NCI-H146 (cell line): ENCODE measurements at regions not wholly inside any gene's neighbourhood (a gene's known extent, or its start where the extent isn't known, plus 50 kb on each side); places are given as distances from the start of the nearest gene placed in this dataset.
"Not testable (repeated sequence)": the region's sequence is repeated elsewhere in the genome, so short reads cannot be mapped to it uniquely, and the experiment has no call there.

Experiments
- DNase-seq: peaks from one replicate; lab custom pipeline; 2025; lab: John Stamatoyannopoulos, UW

DNA sequence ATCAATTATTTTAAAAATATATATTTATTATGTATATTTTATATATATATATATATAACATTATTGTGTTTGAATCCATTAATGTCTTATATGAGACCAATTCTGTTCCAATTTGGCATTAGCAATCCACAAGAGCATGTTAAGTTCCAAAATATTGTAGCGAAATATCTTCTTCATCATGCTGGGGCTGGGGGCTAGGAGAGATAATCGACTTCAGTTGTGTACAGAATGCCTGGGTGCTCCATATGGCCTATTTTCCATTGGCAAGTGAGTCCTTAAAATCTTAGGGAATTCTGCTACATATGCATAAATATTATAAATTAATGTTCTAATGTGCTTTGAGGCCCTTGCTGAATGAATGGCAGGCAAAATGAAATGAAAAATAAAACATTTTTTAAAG is 117.7 kb downstream of the PCDH7 start:
- no peak for DNase-seq

DNA sequence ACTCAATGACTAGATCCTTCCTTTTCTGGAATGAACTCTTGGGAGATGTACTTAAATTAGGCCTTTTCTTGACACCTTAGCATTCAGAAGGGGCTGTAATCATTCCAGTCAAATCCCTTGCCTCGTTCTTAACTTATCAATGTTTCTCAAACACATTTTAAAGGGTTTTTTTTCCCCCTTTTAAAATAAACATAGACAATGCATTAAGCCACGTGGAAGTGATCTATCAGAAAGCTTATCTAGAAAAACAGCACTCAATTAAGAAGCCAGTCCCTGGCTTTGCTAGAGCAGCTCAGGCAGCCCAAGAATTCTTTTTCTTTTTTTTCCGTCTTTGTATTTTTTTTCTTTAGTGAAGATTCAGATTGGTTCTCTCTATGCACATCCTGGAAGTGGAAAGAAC is 118.2 kb downstream of the PCDH7 start:
- DNase-seq, result no peak

DNA sequence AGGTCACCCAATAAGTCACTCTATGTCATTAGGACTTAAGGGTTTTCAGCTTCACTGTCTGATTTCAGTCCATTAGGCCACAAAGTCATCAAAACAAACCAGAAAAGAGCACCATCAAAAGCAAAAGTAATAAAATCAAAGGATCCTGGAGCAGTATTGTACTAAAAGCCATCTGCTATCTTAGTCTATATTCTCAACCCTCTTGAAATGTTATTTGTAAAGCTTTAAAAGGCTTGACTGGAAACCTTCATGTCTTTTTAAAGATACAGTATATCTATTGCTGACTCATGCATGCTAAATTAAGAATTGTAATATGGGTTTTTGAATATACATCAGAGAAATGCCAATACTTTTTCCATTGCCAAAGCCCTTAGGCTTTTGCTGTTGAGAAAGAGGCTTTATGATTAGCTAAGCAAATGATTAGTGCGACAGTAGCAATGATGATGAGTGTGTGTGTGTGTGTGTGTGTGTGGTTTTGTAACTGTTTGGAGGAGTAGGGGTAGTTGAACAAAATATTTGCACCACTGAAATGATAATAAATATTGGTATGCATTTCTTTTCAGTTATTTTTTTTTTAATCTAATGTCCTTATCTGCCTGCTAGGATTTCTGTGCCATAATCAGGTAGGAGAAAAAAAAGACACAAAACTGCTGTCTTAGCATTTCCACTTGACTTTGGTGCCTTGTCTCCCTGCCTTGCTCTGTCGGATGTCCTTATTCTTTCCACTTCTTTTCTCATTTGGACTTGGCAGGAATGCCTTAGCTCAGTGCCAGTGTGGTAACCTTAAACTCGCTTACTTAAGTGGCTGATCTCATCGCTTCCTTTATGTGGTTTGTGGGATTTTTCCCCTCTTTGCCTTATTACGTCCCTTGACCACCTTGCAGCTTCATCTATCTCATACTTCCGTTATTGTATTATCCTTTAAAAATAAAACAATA is 119.7 kb downstream of the PCDH7 start:
- DNase-seq, result no peak

DNA sequence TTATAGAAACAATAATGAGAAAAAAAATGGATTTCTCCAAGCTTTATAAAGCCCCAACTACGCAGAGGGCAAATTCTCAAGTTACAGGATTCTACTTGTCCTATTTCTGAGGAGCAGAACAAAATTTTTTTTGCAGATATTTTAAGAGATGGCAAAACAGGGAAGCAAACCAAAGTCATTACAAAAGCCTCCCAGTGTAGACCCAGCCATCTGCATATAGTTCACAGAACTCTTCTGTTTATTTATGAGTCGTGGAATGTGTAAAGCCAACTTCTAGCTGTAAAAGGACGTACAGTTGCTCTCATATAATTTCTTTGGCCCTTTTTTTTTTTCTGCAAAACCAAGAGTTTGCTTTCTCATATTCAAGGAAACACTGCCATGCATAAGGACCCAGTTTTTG is 120.4 kb downstream of the PCDH7 start:
- no peak for DNase-seq

DNA sequence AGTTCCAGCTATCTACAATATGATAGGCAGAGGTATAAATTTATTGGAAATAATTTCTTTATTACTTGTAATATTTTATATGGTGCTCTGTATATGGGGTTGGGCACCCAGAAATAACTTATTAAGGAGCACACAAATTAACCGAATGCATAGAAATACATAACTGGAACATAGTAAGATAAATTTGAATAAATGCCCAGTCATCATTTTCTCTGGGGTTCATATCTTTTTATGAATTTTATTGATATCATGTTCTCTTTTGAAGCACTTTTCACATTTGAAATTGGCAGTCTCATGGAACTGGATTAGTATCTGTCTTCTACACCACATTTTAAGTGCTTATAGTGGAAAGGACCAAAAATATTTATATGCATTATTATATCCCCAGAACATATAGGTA is 122.0 kb downstream of the PCDH7 start:
- DNase-seq, result no peak

DNA sequence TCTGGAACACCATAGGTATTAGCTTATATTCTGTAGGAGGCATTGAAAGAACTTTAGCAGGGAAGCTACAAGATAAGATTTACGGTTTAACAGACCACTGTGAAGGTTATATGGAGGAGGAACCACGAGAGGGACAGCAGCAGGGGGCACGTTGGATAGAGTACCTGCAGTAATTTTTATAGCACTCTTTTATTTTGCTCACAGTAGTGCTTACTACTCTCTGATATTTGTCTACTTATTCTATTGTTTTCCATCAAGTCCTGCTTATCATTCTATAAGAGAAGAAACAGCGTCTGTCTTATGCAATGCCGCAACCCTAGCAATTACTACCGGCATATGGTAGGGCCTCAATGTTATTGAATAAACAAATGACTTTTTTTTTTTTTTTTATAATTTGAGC is 122.5 kb downstream of the PCDH7 start:
- no peak for DNase-seq

DNA sequence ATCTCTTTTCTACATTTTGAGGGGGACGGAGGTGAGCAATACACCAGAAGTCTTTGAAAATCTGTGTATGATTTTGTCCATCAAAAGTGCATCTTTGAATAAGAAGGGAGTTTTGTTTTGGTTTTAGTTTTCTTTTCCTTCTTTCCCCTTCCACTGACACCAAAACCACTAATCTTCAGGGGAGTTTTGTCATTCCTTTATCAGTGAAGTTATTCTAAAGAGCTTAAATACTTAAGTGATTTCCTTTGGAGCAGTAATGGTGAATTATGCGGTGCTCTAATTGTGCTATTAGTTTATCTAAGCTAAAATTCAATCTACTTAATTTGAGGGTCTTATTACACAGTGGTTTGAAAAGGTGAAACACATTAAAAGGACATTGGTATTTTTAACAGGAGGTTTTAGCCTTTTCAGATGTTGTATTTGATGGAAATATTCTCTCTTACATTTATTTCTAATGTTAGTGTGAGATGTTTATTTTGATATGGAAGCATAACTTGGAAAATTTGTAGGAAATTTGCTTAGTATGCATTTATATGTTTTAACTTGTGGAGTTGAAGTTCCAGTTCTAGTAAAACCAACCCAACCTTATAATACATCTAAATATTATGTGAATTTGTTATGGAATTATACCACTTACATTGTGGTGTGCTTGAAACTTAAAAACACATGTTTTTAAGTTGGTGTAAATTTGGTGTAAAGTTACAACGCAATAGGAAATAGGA is 124.9 kb downstream of the PCDH7 start:
- DNase-seq, result no peak

DNA sequence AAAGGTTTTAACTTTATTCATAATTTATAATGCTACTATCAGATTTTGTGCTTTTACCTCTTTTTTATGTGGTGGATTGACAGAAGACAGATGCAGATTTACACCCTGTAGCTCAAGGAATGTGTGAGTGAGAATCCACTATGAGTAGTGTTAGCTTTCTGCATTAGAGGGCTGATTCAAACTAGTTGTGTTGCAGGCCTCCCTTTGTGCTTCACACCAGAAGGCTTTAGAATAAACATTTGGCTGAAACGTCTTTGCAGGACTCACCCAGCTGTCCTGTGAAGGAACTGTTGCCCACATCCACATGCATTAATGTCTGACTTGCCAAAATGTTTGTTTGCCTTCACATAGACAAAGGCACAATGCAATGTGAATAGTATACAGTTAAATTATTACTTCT is 127.0 kb downstream of the PCDH7 start:
- DNase-seq, result peak; percentile 11

DNA sequence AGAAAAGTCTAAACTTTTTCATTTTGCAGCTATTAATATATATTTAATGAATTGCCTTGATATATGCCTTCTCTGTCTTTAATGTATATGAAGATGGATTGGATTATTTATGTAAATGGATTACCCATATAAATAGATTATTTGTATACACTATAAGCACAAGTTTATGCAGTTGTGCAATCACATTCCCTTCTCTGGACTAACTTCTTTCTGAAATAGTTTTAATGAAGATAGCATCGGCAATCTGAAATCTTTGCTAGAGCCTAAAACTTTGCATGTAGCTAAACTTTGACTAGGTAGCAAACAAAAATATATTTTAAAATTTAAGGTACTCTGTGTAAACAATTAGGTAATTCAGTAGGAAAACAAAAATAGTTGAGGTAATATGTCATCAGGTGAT is 127.8 kb downstream of the PCDH7 start:
- no peak for DNase-seq

DNA sequence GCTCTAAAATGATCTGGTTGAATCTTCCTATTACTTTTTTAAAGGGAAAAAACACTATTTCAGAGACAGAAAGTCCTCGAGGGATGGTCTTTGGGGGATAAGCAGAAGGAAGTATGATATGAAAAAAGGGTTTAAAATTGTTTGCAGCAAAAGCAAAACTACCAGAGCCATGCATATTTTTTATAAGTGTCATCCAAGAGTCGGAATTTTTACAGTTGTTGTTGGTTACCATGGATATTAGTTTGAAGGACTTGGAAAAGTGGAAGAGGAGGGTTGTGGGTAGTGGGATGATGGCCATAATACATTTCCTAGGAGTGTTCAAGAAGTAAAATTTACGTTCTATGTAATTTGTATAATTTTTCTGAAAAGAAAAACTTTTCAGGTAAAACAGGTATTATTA is 134.4 kb downstream of the PCDH7 start:
- DNase-seq, result no peak

DNA sequence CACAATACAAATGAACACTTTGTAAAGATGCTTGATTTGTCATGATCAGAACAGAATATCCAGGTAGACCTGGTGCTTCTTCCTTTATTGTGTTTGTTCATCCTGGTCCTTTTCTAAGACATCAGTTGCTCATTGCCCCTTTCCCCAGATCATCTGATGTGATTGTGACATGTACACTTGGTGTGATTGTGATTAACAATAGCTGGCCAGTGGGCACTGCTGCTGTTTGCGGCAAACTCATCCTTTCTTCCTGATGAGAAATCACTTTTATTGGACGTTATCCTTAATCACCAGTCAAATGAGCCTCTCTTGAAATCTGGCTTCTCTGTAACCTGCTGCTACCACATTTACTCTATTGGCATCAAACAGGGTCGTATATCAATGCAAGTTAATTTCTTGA is 135.1 kb downstream of the PCDH7 start:
- DNase-seq, result no peak

DNA sequence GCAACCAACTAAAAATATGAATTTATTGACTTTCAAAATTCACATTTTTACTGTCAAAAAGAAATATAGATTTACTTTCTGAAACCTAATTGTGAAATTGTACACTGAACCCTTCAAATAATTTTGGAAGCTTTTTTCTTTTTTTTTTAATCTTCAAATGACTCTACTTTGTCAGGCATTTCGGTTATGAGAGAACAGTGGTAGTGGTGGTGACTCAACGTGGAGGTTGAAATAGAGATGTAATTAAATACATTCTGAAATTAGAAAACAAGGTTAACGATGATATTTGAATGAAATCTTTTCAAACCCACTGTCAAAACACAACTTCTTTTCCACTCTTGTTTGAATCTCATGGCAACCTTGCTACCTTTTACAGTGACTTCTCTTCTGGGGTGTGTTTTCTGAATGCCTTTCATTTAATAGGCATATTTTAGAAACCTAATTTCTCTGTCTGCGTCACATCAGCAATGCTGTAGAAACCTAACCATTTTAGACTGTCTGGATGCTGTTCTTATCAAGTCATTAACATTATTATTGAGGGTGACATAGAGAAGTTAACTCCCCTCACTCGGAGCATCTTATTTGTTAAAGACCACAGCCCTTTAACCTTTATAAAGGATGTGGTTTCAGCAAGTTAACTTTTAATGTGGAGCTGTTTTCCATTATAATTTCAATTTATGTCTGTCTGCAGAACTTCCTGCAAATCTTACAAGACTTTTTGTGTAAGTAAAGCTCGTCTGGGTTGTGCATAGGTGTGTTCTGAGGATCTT is 136.8 kb downstream of the PCDH7 start:
- no peak for DNase-seq

DNA sequence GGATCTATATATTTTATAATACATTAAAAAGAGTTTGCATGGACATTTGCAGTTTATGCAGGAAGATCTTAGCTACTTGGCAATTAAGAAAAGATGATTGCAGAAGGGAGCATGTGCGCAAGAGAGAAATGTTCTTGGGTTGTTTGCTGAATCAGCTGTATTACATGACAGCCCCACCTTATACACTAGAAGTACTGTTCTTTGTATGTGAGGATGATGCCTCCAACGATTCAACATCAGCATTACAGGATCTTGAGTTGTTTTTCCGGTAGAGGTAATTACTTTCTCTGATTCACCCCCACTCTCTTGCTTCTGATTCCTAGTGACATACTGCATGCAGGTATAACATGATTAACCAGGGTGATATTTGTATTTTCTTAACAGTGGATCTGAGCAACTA is 140.8 kb downstream of the PCDH7 start:
- DNase-seq, result no peak

DNA sequence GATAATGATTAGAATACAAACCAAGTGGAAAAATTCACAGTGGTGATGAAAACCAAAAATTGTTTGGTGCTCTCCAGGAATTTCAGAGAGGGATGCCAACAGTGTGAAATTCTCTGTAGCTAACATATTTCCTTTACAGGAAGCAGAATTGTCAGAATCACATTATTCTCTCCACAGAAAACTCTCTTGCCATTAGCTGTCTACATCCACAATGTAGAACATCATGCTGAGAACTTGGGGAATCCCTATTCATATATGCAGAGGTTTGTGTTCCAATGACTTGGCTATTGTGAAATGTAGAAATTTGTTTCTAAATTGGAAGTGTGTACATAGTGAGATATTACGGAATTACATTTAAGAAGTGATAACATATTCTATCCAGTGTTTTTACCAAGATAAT is 142.0 kb downstream of the PCDH7 start:
- DNase-seq, result no peak

DNA sequence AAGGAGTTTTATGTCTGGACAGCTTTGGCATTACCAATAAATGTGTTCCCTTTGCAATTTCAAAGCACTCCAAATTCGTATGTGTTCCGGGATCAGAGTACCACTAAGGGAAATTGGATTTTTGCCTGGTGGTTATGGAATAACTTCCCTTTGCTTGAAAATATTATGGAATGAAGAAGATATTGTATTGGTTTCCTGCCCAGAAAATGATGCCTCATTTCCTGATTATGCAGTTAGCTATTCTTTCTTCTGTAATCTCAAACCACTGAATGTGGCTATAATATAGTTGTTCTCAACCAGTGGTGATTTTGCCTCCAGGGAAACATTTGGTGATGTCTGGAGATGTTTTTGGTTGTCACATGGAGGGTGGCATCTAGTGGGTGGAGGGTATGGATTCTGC is 142.9 kb downstream of the PCDH7 start:
- no peak for DNase-seq

DNA sequence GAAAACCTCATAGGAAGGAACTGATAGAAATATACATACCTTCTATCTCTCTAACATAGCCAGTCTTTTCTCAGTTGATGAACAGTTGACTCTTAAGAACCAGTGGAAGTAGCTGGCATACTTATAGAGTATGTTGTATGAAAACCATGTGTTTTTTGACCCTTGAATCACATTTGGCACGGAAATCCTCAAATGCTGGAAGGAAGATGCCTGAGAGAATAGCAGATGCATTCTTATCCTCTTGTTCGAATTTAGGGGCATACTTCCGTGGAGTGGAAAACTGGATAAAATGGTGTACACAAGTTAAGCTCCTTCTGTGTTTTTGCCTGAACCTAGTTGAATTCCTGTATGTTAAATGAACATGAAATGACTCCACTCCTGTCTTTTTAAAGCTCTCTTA is 145.5 kb downstream of the PCDH7 start:
- DNase-seq, result no peak

DNA sequence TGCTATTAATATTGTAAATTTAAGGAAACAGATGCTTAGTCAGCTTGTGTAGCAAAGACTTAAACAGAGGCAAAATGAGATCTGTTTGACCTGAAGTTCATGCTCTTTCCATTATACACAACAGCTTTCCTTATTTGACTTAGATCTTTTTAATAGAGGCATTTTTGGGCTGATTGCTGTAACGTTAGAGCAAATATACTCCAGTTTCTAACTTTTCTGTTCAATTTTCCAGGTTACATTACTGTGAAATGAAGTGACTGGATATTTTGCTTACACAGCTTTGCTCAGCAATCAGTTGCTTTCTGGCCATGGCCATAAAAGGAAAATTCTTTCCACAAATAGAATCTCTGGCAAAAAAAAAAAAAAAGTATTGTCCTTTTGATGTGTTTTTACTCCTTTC is 146.2 kb downstream of the PCDH7 start:
- DNase-seq, result no peak

DNA sequence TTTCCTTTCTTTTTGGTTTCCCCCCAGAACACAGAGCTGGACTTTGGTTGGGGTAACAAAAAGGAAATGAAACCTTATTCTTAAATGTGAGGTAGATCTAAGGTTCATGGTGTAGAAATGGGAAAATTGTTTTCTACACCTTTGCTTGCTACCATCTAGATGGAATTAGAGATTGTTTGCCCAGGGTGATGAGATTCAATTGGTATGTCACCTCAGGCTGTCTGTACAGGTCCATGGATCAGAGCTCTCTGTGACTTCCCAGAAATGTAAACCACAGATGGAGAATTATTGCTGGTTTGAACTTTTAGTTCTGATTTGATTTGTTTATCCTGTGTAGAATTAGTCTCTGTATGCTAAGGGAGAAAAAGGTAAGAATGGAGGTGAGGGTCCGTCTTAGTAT is 146.7 kb downstream of the PCDH7 start:
- DNase-seq, result no peak

DNA sequence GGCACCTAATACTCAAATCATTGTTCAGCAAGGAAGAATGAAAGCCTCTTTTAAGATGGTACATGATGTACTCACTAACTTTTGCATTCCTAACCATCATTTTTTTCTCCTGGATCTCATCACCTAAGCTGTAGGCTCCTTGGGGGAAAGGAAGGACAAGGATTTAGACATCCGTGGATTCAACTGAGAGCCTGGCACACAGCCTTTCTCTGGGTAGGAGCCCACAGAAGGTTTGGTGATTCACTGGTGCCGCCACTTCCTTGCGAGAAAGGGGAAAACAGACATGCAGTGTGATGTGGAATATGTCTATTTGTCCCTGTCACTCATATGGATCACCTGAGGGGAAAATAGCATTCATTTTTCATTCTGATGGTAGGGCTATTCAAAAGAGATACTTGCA is 147.3 kb downstream of the PCDH7 start:
- DNase-seq, result no peak

DNA sequence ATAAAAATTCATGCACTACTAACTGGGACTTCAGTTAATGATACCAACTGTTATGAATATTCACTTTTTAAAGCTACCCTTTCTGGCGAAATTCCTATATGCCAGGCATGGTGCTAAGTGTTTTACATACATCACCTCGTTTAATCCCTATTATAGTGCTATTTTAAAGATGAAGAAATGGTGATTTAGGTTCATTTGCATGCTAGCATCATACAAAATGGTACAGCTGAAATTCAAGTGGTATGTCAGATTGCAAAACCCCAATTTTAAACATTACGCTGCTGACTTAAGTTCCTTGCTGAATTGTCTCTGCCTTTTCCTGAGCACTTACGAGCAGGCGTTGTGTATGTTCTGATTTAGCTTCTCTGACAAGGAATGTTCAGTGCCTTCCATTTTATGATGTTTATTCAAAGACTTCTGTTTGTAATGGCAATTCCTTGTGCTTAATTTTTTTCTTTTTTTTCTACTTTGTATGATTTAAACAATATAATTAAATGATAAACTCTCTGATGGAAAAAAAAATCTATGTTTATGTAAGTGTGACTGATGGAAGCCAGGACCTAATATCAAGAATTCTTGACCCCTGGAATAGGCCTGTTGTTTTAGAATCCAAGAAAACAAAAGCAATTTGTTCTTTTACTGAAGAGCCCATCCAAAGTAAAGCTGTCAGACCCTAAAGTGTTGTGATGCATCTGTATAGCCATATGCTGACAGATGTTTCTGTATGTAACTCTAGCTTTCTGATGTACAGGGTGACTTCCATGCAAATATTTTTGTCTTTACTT is 148.1 kb downstream of the PCDH7 start:
- DNase-seq, result no peak

DNA sequence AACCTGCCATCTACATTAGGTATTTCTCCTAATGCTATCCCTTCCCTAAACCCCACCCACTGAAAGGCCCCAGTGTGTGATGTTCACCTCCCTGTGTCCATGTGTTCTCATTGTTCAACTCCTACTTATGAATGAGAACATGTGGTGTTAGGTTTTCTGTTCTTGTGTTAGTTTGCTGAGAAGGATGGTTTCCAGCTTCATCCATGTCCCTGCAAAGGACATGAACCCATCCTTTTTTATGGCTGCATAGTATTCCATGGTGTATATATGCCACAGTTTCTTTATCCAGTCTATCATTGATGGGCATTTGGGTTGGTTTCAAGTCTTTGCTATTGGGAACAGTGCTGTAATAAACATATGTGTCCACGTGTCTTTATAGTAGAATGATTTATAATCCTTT is 149.2 kb downstream of the PCDH7 start:
- not testable (repeated sequence) for DNase-seq

DNA sequence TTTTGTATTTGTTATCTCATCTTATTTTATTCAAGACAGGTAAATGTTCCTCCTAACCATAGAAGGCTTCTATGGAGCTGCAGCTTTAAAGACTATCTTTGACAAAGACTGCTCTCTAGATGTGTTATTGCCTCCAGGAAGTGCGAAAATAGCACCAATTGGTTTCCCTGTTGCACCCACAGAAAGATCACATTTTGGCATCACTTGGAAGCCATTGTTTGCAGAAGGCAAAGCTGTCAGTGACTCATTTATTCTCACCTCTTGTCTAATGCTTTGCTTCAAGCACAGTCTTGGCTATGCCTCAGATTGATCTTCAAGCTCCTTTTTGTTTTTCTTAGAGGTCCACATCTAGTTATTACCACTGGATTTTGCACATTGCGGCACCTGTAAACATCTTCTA is 150.3 kb downstream of the PCDH7 start:
- no peak for DNase-seq
